ENCODE measurements at regions not wholly inside any gene's neighbourhood (a gene's known extent, or its start where the extent isn't known, plus 50 kb on each side); places are given as distances from the start of the nearest gene placed in this dataset.

- TF ChIP-seq POLR2A (IDR thresholded peaks at IDR 0.05): no peak
- TF ChIP-seq, protein P1, sequence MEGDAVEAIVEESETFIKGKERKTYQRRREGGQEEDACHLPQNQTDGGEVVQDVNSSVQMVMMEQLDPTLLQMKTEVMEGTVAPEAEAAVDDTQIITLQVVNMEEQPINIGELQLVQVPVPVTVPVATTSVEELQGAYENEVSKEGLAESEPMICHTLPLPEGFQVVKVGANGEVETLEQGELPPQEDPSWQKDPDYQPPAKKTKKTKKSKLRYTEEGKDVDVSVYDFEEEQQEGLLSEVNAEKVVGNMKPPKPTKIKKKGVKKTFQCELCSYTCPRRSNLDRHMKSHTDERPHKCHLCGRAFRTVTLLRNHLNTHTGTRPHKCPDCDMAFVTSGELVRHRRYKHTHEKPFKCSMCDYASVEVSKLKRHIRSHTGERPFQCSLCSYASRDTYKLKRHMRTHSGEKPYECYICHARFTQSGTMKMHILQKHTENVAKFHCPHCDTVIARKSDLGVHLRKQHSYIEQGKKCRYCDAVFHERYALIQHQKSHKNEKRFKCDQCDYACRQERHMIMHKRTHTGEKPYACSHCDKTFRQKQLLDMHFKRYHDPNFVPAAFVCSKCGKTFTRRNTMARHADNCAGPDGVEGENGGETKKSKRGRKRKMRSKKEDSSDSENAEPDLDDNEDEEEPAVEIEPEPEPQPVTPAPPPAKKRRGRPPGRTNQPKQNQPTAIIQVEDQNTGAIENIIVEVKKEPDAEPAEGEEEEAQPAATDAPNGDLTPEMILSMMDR (IDR thresholded peaks at IDR 0.05): no peak
- Histone ChIP-seq H3K9me3 (peaks cover 0 to 6% (median 0%) of the 10 kb centered on the region in 4 donors), H3K36me3 (no peaks in the 10 kb centered on the region), H3K4me1 (no peaks in the 10 kb centered on the region), H3K27ac (no peak overlapping the region), H3K4me3 (no peak overlapping the region), H3K27me3 (no peaks in the 10 kb centered on the region)
- 49% methylated on average over 2 of the region's 2 CpGs for WGBS (ENCODE audit: insufficient coverage, low coverage, low lambda C conversion rate, missing lambda C conversion rate)
- no peak for DNase-seq
- ATAC-seq: no peak
- intact Hi-C loops (cut with DNase I): no loop called here
Observed at GRCh38 chr1:20421441-20421840, 64.6 kb downstream of the CAMK2N1 start.

DNA sequence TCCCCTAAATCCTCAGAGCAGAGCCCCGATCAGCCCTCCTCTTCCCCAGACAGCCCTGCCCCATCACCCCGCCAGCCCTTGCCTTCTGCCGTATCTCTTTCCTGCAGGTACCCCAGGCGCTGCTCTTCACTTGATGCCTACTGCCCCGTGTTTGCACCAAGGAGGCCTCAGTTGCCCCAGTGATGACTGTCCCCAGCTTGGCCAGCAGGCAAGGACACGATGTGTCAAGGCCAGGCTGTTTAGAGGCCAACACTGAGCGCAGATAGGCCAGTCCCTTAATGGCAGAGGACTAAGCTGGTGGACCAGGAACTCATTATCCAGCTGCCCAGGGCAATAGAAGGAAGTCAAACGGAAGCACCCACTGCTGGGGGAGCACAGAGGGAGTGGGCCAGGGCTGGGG is 68.4 kb downstream of the CAMK2N1 start:
- WGBS (ENCODE audit: insufficient coverage, low coverage, low lambda C conversion rate, missing lambda C conversion rate): 93% methylated on average over 3 of the region's 8 CpGs

DNA sequence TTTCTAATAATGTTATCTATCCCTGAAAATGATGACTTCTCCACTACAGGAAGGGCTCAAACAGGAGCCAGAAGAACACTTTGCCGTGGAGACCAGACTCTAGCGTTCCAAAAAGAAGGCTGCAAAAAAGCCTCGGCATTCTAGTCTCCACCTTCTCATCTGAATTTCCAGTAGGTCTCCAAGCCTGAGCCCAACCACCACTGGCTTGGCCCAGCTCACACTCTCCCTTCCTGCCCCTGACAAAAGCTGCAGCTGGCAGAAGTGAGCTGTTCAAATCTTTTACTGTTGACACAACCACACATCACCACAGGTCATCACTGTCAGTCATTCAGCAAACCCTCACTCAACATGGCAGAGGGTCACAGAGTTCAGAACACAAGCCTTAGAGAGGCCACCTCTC is 69.3 kb downstream of the CAMK2N1 start:
- no peak for DNase-seq
- Histone ChIP-seq H3K27me3 (no peaks in the 10 kb centered on the region), H3K9me3 (no peaks in the 10 kb centered on the region), H3K27ac (no peak overlapping the region), H3K4me3 (no peak overlapping the region), H3K36me3 (no peaks in the 10 kb centered on the region), H3K4me1 (no peaks in the 10 kb centered on the region)
- no peak for TF ChIP-seq POLR2A (IDR thresholded peaks at IDR 0.05)
- TF ChIP-seq, protein P1 (IDR thresholded peaks at IDR 0.05): no peak
- 78% methylated on average over 3 of the region's 3 CpGs for WGBS (ENCODE audit: insufficient coverage, low coverage, low lambda C conversion rate, missing lambda C conversion rate)
- intact Hi-C loops (cut with DNase I): no loop called here
- no peak for ATAC-seq

More for the DNA sequence above, 68.4 kb downstream of the CAMK2N1 start:
- DNase-seq (no peak), ATAC-seq (no peak)
- Histone ChIP-seq H3K4me3 (no peak overlapping the region), H3K27me3 (no peaks in the 10 kb centered on the region), H3K36me3 (no peaks in the 10 kb centered on the region), H3K27ac (no peak overlapping the region), H3K4me1 (no peaks in the 10 kb centered on the region), H3K9me3 (no peaks in the 10 kb centered on the region)
- TF ChIP-seq, protein P1 (IDR thresholded peaks at IDR 0.05): no peak
- no peak for TF ChIP-seq POLR2A (IDR thresholded peaks at IDR 0.05)
- intact Hi-C loops (cut with DNase I): no loop called here

- intact Hi-C loops (cut with DNase I): no loop called here
- DNase-seq: no peak
- Histone ChIP-seq H3K4me3 (no peak overlapping the region), H3K9me3 (no peaks in the 10 kb centered on the region), H3K4me1 (no peaks in the 10 kb centered on the region), H3K36me3 (no peaks in the 10 kb centered on the region), H3K27ac (no peak overlapping the region), H3K27me3 (no peaks in the 10 kb centered on the region)
- TF ChIP-seq, protein P1 (IDR thresholded peaks at IDR 0.05): no peak
- no peak for TF ChIP-seq POLR2A (IDR thresholded peaks at IDR 0.05)
- WGBS (ENCODE audit: insufficient coverage, low coverage, low lambda C conversion rate, missing lambda C conversion rate): 17% methylated on average over 1 of the region's 3 CpGs
- no peak for ATAC-seq
Observed at GRCh38 chr1:20413776-20414140, 72.3 kb downstream of the CAMK2N1 start.

GRCh38 chr1:20413136-20413775 is 72.8 kb downstream of the CAMK2N1 start:
- DNase-seq (no peak), ATAC-seq (no peak)
- 51% methylated on average over 8 of the region's 11 CpGs for WGBS (ENCODE audit: insufficient coverage, low coverage, low lambda C conversion rate, missing lambda C conversion rate)
- intact Hi-C loops (cut with DNase I): no loop called here
- Histone ChIP-seq H3K36me3 (no peaks in the 10 kb centered on the region), H3K9me3 (no peaks in the 10 kb centered on the region), H3K27ac (no peak overlapping the region), H3K27me3 (no peaks in the 10 kb centered on the region), H3K4me3 (no peak overlapping the region), H3K4me1 (no peaks in the 10 kb centered on the region)
- TF ChIP-seq, protein P1 (IDR thresholded peaks at IDR 0.05): no peak
- no peak for TF ChIP-seq POLR2A (IDR thresholded peaks at IDR 0.05)
